Keratinocyte (primary cell): ENCODE measurements at regions not wholly inside any gene's neighbourhood (a gene's known extent, or its start where the extent isn't known, plus 50 kb on each side); places are given as distances from the start of the nearest gene placed in this dataset.

Experiments used
- DNase-seq: peaks from one replicate; pipeline ENCODE4 v3.0.0-alpha.2; 2011; ENCODE audit warnings: low read depth, missing footprints, low spot score
- FAIRE-seq: peaks from 2 replicates; lab custom pipeline; 2011; peaks lifted over from hg19 to GRCh38; lab: Jason Lieb, UNC
- H2AFZ ChIP-seq: 2 replicates; pipeline ENCODE4 v1.6.0; 2012; ENCODE audit warnings: low read length, control low read depth, inconsistent platforms; ENCODE audit not compliant: control insufficient read depth
- H3K27ac ChIP-seq: 2 replicates; pipeline ENCODE4 v1.5.1; 2011; ENCODE audit warnings: low read length; ENCODE audit not compliant: control insufficient read depth, insufficient read depth
- H3K27me3 ChIP-seq: 3 replicates; pipeline ENCODE4 v1.6.0; 2011; ENCODE audit warnings: low read length; ENCODE audit not compliant: control insufficient read depth, insufficient read depth; ENCODE audit errors: extremely low read depth
- H3K36me3 ChIP-seq, 2 experiments: 2 replicates in 1 of 2; 3 replicates in 1 of 2; pipeline ENCODE4 v1.5.1; 2011; ENCODE audit warnings: low read length in 2 of 2, mild to moderate bottlenecking in 1 of 2; ENCODE audit not compliant: control insufficient read depth in 2 of 2, insufficient read depth in 2 of 2; ENCODE audit errors: extremely low read depth in 1 of 2
- H3K4me1 ChIP-seq: 3 replicates; pipeline ENCODE4 v1.5.1; 2011; ENCODE audit warnings: low read length; ENCODE audit not compliant: control insufficient read depth, insufficient read depth; ENCODE audit errors: extremely low read depth
- H3K4me2 ChIP-seq: 3 replicates; pipeline ENCODE4 v1.6.0; 2011; ENCODE audit warnings: low read depth, low read length; ENCODE audit not compliant: control insufficient read depth, insufficient read depth; ENCODE audit errors: extremely low read depth
- H3K4me3 ChIP-seq, 3 experiments: fragments of 200-600 bp in 1 of 3; sonication (generic) in 1 of 3; 2 replicates in 2 of 3; 3 replicates in 1 of 3; pipeline ENCODE4 v1.5.1; 2011 to 2016; ENCODE audit warnings: low read length in 3 of 3, mild to moderate bottlenecking in 3 of 3, control low read depth in 2 of 3, inconsistent platforms in 1 of 3, low read depth in 1 of 3, mixed read lengths in 1 of 3, mixed run types in 1 of 3, moderate library complexity in 1 of 3; ENCODE audit not compliant: control insufficient read depth in 2 of 3, insufficient read depth in 2 of 3; ENCODE audit errors: extremely low read depth in 1 of 3
- H3K79me2 ChIP-seq: 2 replicates; pipeline ENCODE4 v1.6.0; 2012; ENCODE audit warnings: low read length; ENCODE audit not compliant: control insufficient read depth, insufficient read depth
- H3K9ac ChIP-seq: 3 replicates; pipeline ENCODE4 v1.6.0; 2011; ENCODE audit warnings: low read length; ENCODE audit not compliant: control insufficient read depth, insufficient read depth; ENCODE audit errors: extremely low read depth
- H3K9me1 ChIP-seq: 3 replicates; pipeline ENCODE4 v1.6.0; 2011; ENCODE audit warnings: low read length; ENCODE audit not compliant: control insufficient read depth, insufficient read depth; ENCODE audit errors: extremely low read depth
- H3K9me3 ChIP-seq: 2 replicates; pipeline ENCODE4 v1.5.1; 2012; ENCODE audit warnings: low read depth, low read length; ENCODE audit not compliant: control insufficient read depth
- H4K20me1 ChIP-seq: 3 replicates; pipeline ENCODE4 v1.6.0; 2011; ENCODE audit warnings: low read length; ENCODE audit not compliant: control insufficient read depth, insufficient read depth; ENCODE audit errors: extremely low read depth
- EZH2 ChIP-seq: IDR thresholded peaks from one replicate; pipeline ENCODE4 v1.6.1; 2012; ENCODE audit warnings: inconsistent platforms, mild to moderate bottlenecking, low read length, moderate library complexity
- dilution Hi-C: fragments of 300-500 bp; cut with MboI; formaldehyde crosslinking; loops from one replicate; pipeline ENCODE4 v1.7.0; 2020; ENCODE audit warnings: low sequenced_read_pairs; ENCODE audit not compliant: extremely low pct_ligation_motif_present
- TF ChIP-seq, protein P1 (sequence below), 3 experiments: IDR thresholded peaks in 1 of 3; conservative IDR thresholded peaks in 1 of 3; optimal IDR thresholded peaks in 1 of 3; 2 replicates in 2 of 3; 3 replicates in 1 of 3; pipeline versions ENCODE3 to v1.5.1; 2011; ENCODE audit warnings: low read length in 3 of 3, mild to moderate bottlenecking in 3 of 3, moderate library complexity in 2 of 3, control low read depth in 1 of 3, inconsistent platforms in 1 of 3; ENCODE audit not compliant: insufficient read depth in 2 of 3; ENCODE audit errors: extremely low read depth in 1 of 3

GRCh38 chr3:132874701-132875100 lies 152.5 kb upstream of the NPHP3 start:
- Histone ChIP-seq H3K9me1 (no peaks in the 10 kb centered on the region), H3K36me3 (no peaks in the 10 kb centered on the region), H3K9me3 (no peaks in the 10 kb centered on the region), H2AFZ (no peak overlapping the region), H3K27ac (no peak overlapping the region), H3K9ac (no peak overlapping the region), H3K4me3 (no peak overlapping the region), H3K27me3 (no peaks in the 10 kb centered on the region), H3K4me1 (no peaks in the 10 kb centered on the region), H4K20me1 (no peaks in the 10 kb centered on the region), H3K79me2 (no peaks in the 10 kb centered on the region), H3K4me2 (no peak overlapping the region)
- dilution Hi-C loops: no loop called here
- FAIRE-seq (no peak), DNase-seq (no peak)
- TF ChIP-seq, protein P1, sequence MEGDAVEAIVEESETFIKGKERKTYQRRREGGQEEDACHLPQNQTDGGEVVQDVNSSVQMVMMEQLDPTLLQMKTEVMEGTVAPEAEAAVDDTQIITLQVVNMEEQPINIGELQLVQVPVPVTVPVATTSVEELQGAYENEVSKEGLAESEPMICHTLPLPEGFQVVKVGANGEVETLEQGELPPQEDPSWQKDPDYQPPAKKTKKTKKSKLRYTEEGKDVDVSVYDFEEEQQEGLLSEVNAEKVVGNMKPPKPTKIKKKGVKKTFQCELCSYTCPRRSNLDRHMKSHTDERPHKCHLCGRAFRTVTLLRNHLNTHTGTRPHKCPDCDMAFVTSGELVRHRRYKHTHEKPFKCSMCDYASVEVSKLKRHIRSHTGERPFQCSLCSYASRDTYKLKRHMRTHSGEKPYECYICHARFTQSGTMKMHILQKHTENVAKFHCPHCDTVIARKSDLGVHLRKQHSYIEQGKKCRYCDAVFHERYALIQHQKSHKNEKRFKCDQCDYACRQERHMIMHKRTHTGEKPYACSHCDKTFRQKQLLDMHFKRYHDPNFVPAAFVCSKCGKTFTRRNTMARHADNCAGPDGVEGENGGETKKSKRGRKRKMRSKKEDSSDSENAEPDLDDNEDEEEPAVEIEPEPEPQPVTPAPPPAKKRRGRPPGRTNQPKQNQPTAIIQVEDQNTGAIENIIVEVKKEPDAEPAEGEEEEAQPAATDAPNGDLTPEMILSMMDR (optimal IDR thresholded peaks at IDR 0.05 in 1 of 3, IDR thresholded peaks at IDR 0.05 in 1 of 3, conservative IDR thresholded peaks at IDR 0.05 in 1 of 3; ENCODE audit: extremely low read depth in 1 of 3, insufficient read depth in 2 of 3, low read length in 3 of 3): no peak
- no peak for TF ChIP-seq EZH2

- dilution Hi-C loops: no loop called here
- Histone ChIP-seq H3K9me3 (no peaks in the 10 kb centered on the region), H3K9me1 (no peaks in the 10 kb centered on the region), H3K9ac (no peak overlapping the region), H3K36me3 (no peaks in the 10 kb centered on the region), H3K27ac (no peak overlapping the region), H2AFZ (no peak overlapping the region), H3K79me2 (no peaks in the 10 kb centered on the region), H3K4me3 (no peak overlapping the region), H4K20me1 (no peaks in the 10 kb centered on the region), H3K4me2 (no peak overlapping the region), H3K4me1 (no peaks in the 10 kb centered on the region), H3K27me3 (no peaks in the 10 kb centered on the region)
- DNase-seq (no peak), FAIRE-seq (no peak)
- no peak for TF ChIP-seq EZH2
- TF ChIP-seq, protein P1 (optimal IDR thresholded peaks at IDR 0.05 in 1 of 3, IDR thresholded peaks at IDR 0.05 in 1 of 3, conservative IDR thresholded peaks at IDR 0.05 in 1 of 3; ENCODE audit: extremely low read depth in 1 of 3, insufficient read depth in 2 of 3, low read length in 3 of 3): no peak
Observed at GRCh38 chr3:132872711-132873110, 150.5 kb upstream of the NPHP3 start.
